H9 (cell line): ENCODE measurements at regions not wholly inside any gene's neighbourhood (a gene's known extent, or its start where the extent isn't known, plus 50 kb on each side); places are given as distances from the start of the nearest gene placed in this dataset.

ENCODE experiments used
- DNase-seq: peaks from one replicate; pipeline ENCODE4 v3.0.0-alpha.2; 2017
- H2AFZ ChIP-seq: one replicate; pipeline ENCODE4 v1.6.1; 2013; ENCODE audit warnings: mild to moderate bottlenecking, low read length, control low read depth, moderate library complexity
- H2AK5ac ChIP-seq: 2 replicates; pipeline ENCODE4 v1.6.1; 2013; ENCODE audit warnings: low read length, control low read depth, mixed read lengths; ENCODE audit not compliant: insufficient read length
- H2BK120ac ChIP-seq: one replicate; pipeline ENCODE4 v1.6.1; 2013; ENCODE audit warnings: low read depth, mild to moderate bottlenecking, low read length, control low read depth, inconsistent platforms; ENCODE audit not compliant: poor library complexity, severe bottlenecking
- H2BK12ac ChIP-seq: 2 replicates; pipeline ENCODE4 v1.6.1; 2013; ENCODE audit warnings: low read length, control low read depth, mixed read lengths, low read depth; ENCODE audit not compliant: insufficient read length
- H2BK15ac ChIP-seq: 2 replicates; pipeline ENCODE4 v1.6.1; 2013; ENCODE audit warnings: low read depth, low read length, control low read depth
- H2BK20ac ChIP-seq: one replicate; pipeline ENCODE4 v1.6.1; 2013; ENCODE audit warnings: low read depth, mild to moderate bottlenecking, low read length, control low read depth, inconsistent platforms; ENCODE audit not compliant: poor library complexity, severe bottlenecking
- H2BK5ac ChIP-seq: 2 replicates; pipeline ENCODE4 v1.6.1; 2013; ENCODE audit warnings: low read length, control low read depth, mixed read lengths; ENCODE audit not compliant: insufficient read length
- H3K14ac ChIP-seq: 2 replicates; pipeline ENCODE4 v1.6.1; 2013; ENCODE audit warnings: low read length, control low read depth; ENCODE audit not compliant: insufficient read depth
- H3K18ac ChIP-seq: 2 replicates; pipeline ENCODE4 v1.6.1; 2013; ENCODE audit warnings: low read depth, mild to moderate bottlenecking, mixed read lengths, low read length, control low read depth; ENCODE audit not compliant: insufficient read length
- H3K23ac ChIP-seq: 2 replicates; pipeline ENCODE4 v1.6.1; 2013; ENCODE audit warnings: low read length, control low read depth, mixed read lengths, low read depth; ENCODE audit not compliant: insufficient read length
- H3K23me2 ChIP-seq: 2 replicates; pipeline ENCODE4 v1.6.1; 2013; ENCODE audit warnings: low read depth, mild to moderate bottlenecking, mixed read lengths, low read length, control low read depth; ENCODE audit not compliant: insufficient read length, poor library complexity, severe bottlenecking
- H3K27ac ChIP-seq: 2 replicates; pipeline ENCODE4 v1.5.1; 2013; ENCODE audit warnings: low read length, control low read depth, mixed read lengths, low read depth; ENCODE audit not compliant: insufficient read length
- H3K27me3 ChIP-seq: 2 replicates; pipeline ENCODE4 v1.6.1; 2013; ENCODE audit warnings: low read length, control low read depth, inconsistent platforms; ENCODE audit not compliant: insufficient read depth
- H3K4ac ChIP-seq: 2 replicates; pipeline ENCODE4 v1.6.1; 2013; ENCODE audit warnings: low read depth, mild to moderate bottlenecking, control low read depth, inconsistent platforms, low read length, moderate library complexity
- H3K4me1 ChIP-seq: 2 replicates; pipeline ENCODE4 v1.6.1; 2013; ENCODE audit warnings: low read length, control low read depth, inconsistent platforms; ENCODE audit not compliant: insufficient read depth
- H3K4me2 ChIP-seq: 2 replicates; pipeline ENCODE4 v1.6.1; 2013; ENCODE audit warnings: low read length, control low read depth, mixed read lengths; ENCODE audit not compliant: insufficient read length, insufficient read depth
- H3K56ac ChIP-seq: 2 replicates; pipeline ENCODE4 v1.6.1; 2013; ENCODE audit warnings: low read depth, mild to moderate bottlenecking, mixed read lengths, low read length, control low read depth; ENCODE audit not compliant: insufficient read length
- H3K79me1 ChIP-seq: 2 replicates; pipeline ENCODE4 v1.6.1; 2013; ENCODE audit warnings: low read depth, mild to moderate bottlenecking, moderate library complexity, low read length, control low read depth, inconsistent platforms; ENCODE audit not compliant: insufficient read depth, poor library complexity, severe bottlenecking
- H3K79me2 ChIP-seq: 2 replicates; pipeline ENCODE4 v1.6.1; 2013; ENCODE audit warnings: low read length, control low read depth, inconsistent platforms; ENCODE audit not compliant: insufficient read depth
- H3K9ac ChIP-seq: 2 replicates; pipeline ENCODE4 v1.6.1; 2013; ENCODE audit warnings: low read length, control low read depth, mixed read lengths; ENCODE audit not compliant: insufficient read length; ENCODE audit errors: extremely low read depth
- H3K9me3 ChIP-seq: one replicate; pipeline ENCODE4 v1.6.1; 2013; ENCODE audit warnings: low read depth, low read length, inconsistent platforms; ENCODE audit not compliant: control insufficient read depth
- H3T11ph ChIP-seq: one replicate; pipeline ENCODE4 v1.6.1; 2013; ENCODE audit warnings: mild to moderate bottlenecking, low read length, control low read depth, inconsistent platforms
- H4K20me1 ChIP-seq: one replicate; pipeline ENCODE4 v1.6.1; 2013; ENCODE audit not compliant: control insufficient read depth, insufficient read length, insufficient read depth
- H4K5ac ChIP-seq: 2 replicates; pipeline ENCODE4 v1.6.1; 2013; ENCODE audit warnings: low read depth, mild to moderate bottlenecking, mixed read lengths, low read length, control low read depth; ENCODE audit not compliant: insufficient read length
- H4K8ac ChIP-seq: replicated peaks from 2 replicates; pipeline ENCODE4 v1.6.1; 2013; ENCODE audit warnings: low read length, control low read depth, mixed read lengths, low read depth; ENCODE audit not compliant: insufficient read length
- H4K91ac ChIP-seq: 2 replicates; pipeline ENCODE4 v1.6.1; 2013; ENCODE audit warnings: low read depth, mild to moderate bottlenecking, moderate library complexity, mixed read lengths, low read length, control low read depth; ENCODE audit not compliant: insufficient read length
- H3K27ac Mint-ChIP-seq, 3 experiments: 2 replicates in 2 of 3; 3 replicates in 1 of 3; pipeline ENCODE4 v1.8.0; 2020 to 2021; ENCODE audit warnings: mixed read lengths in 3 of 3, mild to moderate bottlenecking in 1 of 3, moderate library complexity in 1 of 3
- H3K27me3 Mint-ChIP-seq: 2 replicates; pipeline ENCODE4 v1.8.0; 2021; ENCODE audit warnings: low read depth, mild to moderate bottlenecking, moderate library complexity, mixed read lengths
- H3K36me3 Mint-ChIP-seq, 3 experiments: 2 replicates in 2 of 3; 3 replicates in 1 of 3; pipeline ENCODE4 v1.8.0; 2020 to 2021; ENCODE audit warnings: low read depth in 3 of 3, mixed read lengths in 3 of 3; ENCODE audit not compliant: insufficient read depth in 1 of 3
- H3K4me1 Mint-ChIP-seq, 2 experiments: 2 replicates each; pipeline ENCODE4 v1.8.0; 2020; ENCODE audit warnings: mixed read lengths in 2 of 2
- H3K4me3 Mint-ChIP-seq, 2 experiments: 2 replicates in 1 of 2; 3 replicates in 1 of 2; pipeline ENCODE4 v1.8.0; 2020 to 2021; ENCODE audit warnings: mild to moderate bottlenecking in 2 of 2, mixed read lengths in 2 of 2, moderate library complexity in 1 of 2
- H3K9me3 Mint-ChIP-seq, 2 experiments: 2 replicates in 1 of 2; 3 replicates in 1 of 2; pipeline ENCODE4 v1.8.0; 2020; ENCODE audit warnings: mild to moderate bottlenecking in 2 of 2, mixed read lengths in 2 of 2, moderate library complexity in 1 of 2
- WGBS: extraction: QIAGEN DNeasy Blood & Tissue Kit; methylation state at CpG from one replicate; pipeline ENCODE4 v1.1.7; 2013; ENCODE audit warnings: missing lambda C conversion rate, low lambda C conversion rate, mixed read lengths; ENCODE audit not compliant: insufficient read length; ENCODE audit errors: extremely low coverage; 5-methylcytosine and 5-hydroxymethylcytosine counted together
- TF ChIP-seq, protein P1 (sequence below): fragments of 200-600 bp; sonication (generic); conservative IDR thresholded peaks from 3 replicates; pipeline ENCODE4 v1.8.0; 2021; ENCODE audit warnings: antibody characterized with exemption, mild to moderate bottlenecking

DNA sequence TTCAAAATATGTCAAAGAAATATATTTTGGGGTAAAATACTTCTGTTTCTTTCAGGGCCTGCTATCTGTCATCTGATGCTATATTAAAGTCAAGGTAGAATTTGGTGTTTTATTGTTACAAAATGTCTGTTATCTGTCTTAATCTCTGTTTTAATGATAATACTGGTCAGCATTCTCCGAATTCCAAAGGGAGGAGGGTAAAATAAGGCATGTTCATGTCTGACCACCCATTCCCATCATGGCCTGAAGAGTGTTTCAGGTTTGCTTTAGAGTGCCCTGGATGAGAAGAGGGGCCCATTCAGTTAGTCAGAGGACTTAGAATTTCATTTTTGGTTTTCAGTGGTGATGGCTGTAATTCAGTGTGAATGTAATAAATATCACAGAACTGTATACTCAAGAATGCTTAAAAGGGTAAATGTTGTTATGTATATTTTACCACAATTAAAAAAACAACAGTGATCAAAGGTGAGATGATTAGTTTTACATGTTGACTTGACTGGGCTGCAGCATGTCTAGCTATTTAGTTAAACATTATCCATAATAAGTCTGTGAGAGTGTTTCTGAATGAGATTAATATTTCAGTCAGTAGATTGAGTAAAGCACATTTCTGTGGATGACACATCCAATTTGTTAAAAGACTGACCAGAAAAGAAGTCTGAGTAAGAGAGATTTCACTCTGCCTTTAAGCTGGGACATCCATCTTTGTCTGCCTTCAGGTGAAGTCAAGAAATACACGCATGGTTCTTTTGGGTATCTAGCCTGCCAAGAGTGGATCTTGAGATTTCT is 467.9 kb upstream of the SYT4 start:
- Mint-ChIP-seq H3K27ac (no peak overlapping the region), H3K9me3 (peaks cover 35 to 42% of the 10 kb centered on the region in 2 experiments), H3K36me3 (peaks cover 20 to 47% (median 27%) of the 10 kb centered on the region in 3 experiments), H3K27me3 (no peaks in the 10 kb centered on the region), H3K4me1 (peaks cover 4 to 8% of the 10 kb centered on the region in 2 experiments; a peak in 2 of 4 replicates), H3K4me3 (no peak overlapping the region)
- Histone ChIP-seq H3K4me2 (no peak overlapping the region), H2BK20ac (no peak overlapping the region), H2BK12ac (no peak overlapping the region), H3K79me2 (no peaks in the 10 kb centered on the region), H3K27me3 (no peaks in the 10 kb centered on the region), H3K79me1 (no peaks in the 10 kb centered on the region), H3T11ph (no peak overlapping the region), H2AK5ac (no peak overlapping the region), H3K4ac (no peak overlapping the region), H2AFZ (no peak overlapping the region), H3K9ac (no peak overlapping the region), H2BK5ac (no peak overlapping the region), H3K14ac (no peak overlapping the region), H3K23ac (no peak overlapping the region), H3K56ac (no peak overlapping the region), H3K9me3 (no peaks in the 10 kb centered on the region), H2BK15ac (no peak overlapping the region), H3K23me2 (no peaks in the 10 kb centered on the region), H4K5ac (no peak overlapping the region), H3K27ac (no peak overlapping the region), H3K18ac (no peak overlapping the region), H2BK120ac (no peak overlapping the region), H4K91ac (no peak overlapping the region), H4K8ac (no peak overlapping the region), H4K20me1 (no peaks in the 10 kb centered on the region), H3K4me1 (peaks cover 2% of the 10 kb centered on the region; the same call in 1 of the 2 replicates)
- DNase-seq, result no peak
- no CpG with 5 or more reads among the region's 2 CpGs for WGBS
- TF ChIP-seq, protein P1, sequence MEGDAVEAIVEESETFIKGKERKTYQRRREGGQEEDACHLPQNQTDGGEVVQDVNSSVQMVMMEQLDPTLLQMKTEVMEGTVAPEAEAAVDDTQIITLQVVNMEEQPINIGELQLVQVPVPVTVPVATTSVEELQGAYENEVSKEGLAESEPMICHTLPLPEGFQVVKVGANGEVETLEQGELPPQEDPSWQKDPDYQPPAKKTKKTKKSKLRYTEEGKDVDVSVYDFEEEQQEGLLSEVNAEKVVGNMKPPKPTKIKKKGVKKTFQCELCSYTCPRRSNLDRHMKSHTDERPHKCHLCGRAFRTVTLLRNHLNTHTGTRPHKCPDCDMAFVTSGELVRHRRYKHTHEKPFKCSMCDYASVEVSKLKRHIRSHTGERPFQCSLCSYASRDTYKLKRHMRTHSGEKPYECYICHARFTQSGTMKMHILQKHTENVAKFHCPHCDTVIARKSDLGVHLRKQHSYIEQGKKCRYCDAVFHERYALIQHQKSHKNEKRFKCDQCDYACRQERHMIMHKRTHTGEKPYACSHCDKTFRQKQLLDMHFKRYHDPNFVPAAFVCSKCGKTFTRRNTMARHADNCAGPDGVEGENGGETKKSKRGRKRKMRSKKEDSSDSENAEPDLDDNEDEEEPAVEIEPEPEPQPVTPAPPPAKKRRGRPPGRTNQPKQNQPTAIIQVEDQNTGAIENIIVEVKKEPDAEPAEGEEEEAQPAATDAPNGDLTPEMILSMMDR, result no peak
